Activated CD4-positive, alpha-beta T cell treated with anti-CD3 and anti-CD28 coated beads, Interleukin-2, amount 50 U/mL, for 4 hours (primary cell): ENCODE measurements at regions not wholly inside any gene's neighbourhood (a gene's known extent, or its start where the extent isn't known, plus 50 kb on each side); places are given as distances from the start of the nearest gene placed in this dataset.
A peak's percentile ranks its signal among the peaks of the same experiment; 100 is the strongest.

Experiments
- DNase-seq, 2 experiments: peaks; one replicate each; pipeline ENCODE4 v3.0.0-alpha.2; 2020

DNA sequence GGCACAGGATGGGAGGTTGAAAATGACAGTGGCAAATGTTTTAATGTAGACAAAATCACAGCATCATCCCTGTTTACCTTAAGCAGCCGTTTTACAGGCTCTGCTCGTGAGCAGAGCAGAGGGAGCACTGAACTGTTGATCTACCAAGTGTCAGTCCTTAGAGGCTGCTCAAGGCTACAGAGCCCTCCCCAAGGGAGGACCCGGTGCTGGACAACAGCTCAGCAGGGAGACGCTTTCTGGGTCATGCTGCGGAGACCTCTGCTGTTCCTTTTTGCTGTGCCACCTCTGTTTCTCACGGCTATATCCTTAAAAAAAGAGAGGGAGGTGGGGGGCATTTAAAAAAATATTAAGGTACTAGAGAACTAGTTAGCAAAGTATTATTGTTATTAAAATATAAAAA lies 400.2 kb downstream of the GABRB3 start:
- no peak for DNase-seq

DNA sequence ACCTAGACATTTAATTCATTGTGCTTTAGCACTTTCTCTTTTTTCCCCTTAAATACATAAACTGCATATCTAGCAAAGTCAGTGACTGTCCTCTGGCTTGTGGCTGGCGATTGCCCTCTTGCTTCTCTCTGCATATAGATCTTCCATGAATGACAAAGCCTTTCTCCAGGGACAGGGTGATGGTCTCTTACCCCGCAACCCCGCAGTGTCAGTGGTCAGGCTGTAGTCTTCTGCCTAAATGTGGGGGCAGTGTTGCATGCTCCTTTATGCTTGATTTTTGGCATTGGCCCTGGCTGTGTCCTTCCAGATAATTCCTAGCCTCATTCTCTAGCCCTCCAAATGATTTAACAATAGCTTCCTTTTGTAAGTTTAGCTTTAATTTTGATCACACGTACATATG lies 407.8 kb downstream of the GABRB3 start:
- DNase-seq, result no peak

DNA sequence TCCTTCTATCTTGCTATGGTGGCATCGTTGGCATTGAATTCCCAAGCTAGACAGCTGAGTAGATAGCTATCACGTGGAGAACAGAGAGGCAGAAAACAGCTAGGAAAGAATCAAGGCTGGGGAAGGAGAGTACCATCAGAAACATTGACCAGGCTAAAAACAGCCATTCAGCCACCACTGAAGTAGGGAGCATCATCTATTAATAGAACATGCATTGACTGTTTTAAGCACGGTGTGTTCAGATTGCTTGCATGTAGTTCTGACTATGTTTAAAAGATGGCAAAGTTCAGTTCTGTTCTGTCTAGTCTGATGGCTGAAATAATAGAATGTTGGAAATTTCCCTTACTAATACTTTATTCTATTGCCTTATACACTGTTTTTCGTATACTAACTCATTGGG lies 413.0 kb downstream of the GABRB3 start:
- DNase-seq, result no peak

DNA sequence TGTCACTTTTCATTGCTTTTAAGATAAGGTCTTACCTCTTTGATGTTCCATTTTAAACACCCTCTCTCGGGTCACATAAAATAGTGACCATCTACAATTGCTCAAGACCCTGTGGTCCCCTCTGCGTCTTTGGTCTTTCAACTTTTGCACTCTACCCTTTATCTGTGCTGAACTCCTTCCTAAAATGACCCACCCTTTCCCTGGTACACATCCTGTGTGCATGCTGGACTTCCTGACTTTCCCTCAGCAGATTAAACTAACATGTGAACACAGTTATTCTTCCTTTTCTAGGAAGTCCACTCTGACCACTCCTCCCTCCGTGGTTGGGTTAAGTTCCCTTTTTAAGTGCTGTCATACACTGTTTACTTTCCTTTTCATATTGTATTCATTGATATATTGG lies 414.2 kb downstream of the GABRB3 start:
- DNase-seq, result no peak

DNA sequence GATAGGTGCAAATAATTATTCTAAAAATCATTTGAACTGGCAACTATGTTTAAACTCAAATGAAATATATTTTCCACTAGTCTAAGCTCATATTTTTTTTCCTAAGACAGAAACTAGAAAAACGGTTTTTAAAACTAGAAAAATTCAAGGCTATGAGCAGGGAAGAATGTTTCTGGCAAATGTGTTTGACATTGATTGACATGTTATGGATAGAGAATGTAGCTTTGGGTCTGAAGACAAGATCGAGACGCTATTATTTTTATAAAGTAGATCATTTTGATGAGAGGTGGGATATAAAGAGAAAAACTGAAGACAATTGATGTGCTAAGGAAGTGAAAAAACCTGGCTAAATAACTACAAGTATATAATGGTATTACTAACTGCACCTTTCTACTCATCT lies 415.2 kb downstream of the GABRB3 start:
- DNase-seq, result no peak

DNA sequence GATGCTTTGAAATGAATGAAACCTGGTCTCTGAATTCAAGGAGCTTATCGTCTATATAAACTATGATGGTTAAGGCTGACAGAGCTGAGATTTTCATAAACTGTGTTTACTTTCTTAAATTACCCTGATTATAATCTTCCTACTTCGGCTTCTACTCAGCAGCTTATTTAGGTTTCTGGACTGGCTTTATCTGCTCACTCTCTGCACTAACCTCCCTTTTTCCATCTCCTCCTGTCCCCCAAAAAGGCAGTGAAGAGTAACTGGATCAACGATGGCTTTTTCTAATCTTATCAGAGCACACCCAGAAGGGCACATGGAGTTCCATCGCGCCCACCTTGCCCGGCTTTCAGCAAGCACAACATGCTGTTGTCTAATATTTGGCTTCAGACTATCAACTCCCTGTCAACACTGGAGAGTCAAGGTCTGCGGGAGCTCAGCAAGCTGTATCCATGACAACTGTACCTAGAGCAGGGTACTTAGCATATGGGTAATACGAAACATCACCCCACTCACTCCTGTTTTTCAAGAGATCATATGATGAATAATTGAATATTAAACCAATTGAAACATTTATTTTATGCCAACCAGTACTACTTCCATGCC lies 417.3 kb downstream of the GABRB3 start:
- no peak for DNase-seq

DNA sequence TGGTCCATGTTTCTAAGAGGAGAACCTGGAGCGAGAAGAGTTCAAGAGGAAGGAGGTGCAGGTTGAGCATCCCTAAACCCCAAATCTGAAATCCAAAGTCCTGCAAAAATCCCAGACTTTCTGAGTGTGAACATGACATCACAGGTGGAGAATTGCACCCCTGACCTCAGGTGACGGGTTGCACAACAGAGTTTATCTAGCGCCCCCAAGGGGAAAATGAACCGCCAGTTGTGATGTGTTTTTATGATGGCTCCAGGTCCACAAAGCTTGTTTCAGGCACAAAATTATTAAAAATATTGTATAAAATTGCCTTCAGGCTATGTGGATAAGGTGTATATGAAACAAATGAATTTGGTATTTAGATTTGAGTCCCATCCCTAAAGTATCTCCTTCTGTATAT lies 420.0 kb downstream of the GABRB3 start:
- DNase-seq, result no peak

DNA sequence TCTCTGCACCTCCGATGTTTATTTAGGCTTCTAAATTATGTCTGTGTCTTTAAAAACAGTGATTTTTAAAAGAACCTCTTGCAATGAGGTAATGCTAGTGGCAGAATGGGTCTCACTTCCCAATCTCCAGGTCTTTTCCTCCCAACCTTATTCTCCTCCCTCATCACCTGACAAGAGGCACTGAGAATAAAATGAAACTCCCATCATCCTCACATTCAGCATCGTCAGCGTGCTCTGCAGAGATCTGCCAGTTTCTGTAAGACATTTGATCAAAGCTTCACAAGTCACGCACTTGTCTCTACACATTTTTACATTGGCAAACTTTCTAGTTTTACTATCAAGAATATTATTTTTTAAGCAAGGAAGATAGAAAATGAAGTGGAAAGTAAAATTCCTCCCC lies 420.5 kb downstream of the GABRB3 start:
- DNase-seq, result no peak

DNA sequence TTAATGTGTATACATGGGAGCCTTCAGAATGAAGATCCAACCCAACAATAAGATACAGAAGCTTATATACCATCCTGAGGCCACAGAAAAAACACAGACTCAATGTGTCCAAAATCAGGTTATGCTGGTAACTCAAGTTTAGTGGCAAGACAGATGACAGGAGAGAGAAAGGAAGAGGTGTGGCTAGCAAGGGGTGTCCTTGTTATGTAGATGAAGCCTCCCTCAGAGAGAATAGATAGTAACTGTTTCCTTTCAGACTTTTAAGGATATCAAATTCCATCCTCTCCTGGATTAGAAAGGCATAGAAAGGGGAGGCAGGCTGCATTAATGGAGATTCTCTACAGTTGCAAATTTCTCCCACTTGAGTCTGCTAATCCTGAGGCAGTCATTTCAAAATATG lies 447.4 kb downstream of the GABRB3 start:
- no peak for DNase-seq

DNA sequence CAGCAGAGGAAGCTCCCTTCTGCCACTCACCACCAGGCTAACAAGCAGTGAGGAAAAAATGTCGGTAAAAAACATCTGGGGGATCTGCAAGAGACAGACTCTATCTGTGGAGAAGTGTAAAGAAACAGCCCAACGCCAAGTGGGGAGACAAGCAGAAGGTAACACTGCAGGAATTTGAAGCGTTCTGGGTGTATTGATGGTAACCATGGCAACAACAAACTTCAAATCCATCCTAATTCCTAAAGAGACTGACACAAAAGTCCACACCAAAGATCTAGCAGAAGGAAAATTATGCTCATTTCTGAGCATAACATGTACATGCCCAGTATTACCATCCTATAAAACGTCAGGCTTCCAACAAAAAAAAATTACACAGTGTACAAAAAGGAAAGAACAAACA lies 449.3 kb downstream of the GABRB3 start:
- no peak for DNase-seq

DNA sequence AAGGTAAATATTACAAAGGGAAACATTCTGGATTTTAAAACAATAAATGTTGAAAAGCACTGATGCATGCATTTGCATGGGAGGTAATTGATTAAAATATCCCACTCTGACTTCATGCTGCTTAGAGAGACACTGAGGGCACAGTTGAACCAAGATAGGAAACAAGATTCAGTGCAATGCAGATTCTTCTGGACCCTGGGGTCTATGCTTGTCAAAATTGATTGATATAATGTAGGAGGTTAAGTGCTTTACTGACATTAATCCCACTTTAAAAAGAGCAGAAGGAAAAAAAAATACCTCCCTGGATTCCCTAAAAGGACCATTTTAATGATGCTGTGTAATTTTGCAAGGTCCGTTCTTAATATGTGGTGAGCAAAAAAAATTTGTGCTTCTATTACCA lies 454.2 kb downstream of the GABRB3 start:
- no peak for DNase-seq

DNA sequence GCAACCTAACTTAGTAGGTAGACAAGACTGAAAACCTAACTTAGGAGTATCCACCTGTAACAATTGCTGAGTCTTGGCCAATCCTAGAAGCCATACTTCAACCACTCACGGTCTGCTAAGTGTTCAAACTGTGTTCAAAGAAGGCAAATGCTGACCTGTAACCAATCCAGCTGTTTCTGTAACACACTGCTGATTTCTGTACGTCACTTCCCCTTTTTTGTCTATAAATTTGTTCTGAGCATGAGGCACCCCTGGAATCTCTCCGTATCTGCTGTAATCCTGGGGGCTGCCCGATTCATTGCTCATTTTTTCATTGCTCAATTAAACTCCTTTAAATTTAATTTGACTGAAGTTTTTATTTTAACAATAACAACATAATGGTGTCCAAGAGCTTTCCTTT lies 451.4 kb upstream of the ATP10A start:
- DNase-seq, result no peak

DNA sequence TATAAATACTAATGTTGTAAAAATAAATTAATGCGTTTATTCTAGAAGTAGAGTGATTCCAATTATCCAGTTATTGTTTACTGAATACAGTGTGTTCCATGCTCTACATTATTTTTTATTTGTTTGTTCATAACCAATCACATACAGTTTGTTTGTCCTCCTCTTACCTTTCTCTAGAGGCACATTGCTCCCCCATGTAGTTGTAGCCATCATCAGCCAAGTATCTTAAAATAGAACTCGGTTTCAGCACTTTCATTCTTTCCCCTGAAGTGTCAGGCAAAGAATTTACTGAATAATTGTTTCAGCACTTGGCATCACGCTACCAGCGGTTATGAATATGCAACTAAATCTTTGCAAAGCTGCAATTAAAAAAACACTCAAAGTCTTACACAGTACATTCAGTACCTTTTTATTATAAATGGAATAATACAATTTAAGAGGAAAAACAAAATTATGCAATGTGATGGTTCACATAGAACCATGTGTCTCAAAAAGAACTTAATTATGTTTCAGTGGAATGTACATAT lies 448.6 kb upstream of the ATP10A start:
- DNase-seq, result no peak

DNA sequence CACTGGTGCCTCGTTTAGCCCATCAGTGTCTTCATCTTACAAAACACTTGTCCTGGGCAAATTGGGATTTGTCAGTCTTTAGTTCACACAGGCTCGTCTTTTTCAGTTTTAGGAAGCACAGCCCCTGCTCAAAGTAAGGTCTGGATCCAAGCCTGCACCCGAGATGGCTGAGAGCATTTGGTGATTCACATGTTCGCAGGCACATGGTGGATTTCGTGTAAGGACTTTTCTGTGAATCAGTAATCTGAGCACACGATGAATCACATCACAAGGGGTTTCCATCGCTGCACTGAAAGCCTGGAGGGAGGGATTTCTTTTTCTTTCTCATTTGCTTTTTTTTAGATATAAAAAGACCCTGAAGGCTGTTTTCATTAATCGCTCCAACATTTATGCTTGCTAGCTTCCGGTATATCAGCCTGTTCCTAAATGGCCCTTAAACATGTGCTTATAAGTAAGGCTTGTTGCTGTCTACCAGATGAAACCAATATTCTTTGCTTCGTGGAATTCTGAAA lies 435.6 kb upstream of the ATP10A start:
- DNase-seq, result no peak

DNA sequence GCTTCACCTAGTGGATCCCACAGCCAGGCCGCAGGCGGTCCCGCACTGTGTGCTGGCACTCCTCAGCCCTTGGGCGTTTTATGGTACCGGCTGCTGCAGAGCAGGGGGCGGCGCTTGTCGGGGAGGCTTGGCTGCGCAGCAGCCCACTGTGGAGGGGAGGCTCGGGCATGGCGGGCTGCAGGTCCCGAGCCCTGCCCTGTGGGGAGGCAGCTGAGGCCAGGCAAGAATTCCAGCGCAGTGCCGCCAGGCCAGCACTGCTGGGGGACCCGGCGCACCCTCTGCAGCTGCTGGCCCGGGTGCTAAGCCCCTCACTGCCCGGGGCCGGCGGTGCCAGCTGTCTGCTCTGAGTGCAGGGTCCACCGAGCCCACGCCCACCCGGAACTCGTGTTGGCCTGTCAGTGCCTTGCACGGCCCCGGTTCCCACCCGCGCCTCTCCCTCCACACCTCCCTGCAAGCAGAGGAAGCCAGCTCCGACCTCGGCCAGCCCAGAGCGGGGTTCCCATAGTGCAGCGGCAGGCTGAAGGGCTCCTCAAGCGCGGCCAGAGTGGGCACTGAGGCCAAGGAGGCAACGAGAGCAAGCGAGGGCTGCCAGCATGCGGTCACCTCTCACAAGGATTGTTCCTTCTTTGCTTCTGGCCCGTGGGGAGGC lies 435.0 kb upstream of the ATP10A start:
- DNase-seq, result no peak

DNA sequence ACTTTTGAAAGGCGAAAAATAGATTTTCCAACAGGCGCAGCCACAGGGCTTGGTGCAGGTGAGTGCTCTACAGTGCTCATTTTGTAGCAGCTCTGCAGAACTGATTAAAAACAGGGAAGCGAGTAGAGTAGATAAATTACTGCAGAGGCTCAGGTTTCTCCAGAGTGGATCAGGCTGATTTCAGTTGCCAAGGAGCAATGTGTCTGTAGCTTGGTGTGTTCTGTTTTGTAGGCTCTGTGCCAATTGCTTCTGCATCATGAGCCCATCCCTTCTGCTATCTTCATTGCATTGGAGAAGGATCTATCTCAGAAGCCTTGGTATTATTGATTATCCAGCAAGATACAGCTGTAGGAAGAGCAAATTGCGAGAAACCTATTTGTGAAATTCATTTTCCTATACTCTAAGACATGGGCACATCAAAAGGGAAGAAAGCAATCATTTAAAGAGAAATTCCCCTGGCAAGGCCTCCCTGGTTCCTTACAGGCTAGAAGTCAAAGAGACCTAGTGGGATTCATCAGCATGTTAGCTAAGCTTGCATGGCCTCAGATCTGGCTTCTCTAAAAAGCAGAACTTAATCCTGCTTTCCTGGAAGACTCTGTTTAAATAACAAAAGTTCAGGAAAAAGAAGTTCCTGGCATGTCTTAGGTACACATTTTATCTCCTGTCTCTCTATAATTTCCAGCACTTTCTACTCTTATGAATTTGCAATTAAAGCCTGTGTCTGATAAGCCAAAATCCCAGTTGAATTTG lies 432.4 kb upstream of the ATP10A start:
- DNase-seq, result no peak

DNA sequence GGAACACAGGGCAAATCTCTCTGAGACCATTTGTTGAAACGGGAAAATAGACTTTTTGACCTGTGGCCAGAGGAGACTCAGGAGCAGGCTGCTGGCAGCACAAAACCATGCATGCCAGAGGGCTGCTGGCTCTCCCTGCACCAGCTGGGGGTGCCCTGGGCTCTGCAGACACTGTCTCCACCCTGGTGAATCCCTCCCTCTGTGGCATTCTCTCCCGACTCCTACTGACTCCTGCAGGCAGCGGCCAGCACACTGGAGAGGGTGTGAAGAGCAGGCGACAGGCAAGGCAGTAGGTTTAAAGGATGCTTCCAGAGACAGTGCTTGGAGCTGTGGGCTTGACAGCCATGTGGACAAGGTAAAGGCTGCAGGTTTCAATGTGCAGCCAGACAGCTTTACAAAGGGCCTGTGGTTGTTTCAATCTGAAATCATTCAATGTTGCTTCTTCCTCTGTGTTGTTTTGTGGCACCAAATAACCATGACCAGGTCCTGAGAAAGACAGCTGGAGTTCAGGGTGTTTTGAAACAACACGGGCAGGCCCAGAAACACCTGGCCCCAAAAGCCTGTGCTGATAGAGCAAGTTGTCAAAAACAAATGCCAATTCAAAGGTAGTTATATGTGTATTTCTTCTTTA lies 431.0 kb upstream of the ATP10A start:
- DNase-seq, result no peak

DNA sequence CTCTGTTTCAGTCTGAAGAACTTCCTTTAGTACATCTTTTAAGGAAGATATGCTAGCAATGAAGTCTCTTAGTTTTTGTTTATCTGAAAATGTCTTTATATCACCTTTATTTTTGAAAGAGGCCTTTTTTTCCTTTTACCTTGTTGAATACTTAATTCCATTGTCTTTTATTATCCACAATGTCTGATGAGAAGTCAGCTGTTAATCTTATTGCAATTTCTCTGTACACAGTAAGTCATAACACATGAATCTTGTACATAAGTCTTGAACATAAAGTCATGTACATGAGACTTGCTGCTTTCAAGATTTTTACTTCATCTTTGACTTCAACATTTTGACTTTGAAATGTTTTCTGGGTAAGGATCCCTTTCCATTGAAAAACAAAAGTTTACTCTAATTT lies 424.3 kb upstream of the ATP10A start:
- no peak for DNase-seq

DNA sequence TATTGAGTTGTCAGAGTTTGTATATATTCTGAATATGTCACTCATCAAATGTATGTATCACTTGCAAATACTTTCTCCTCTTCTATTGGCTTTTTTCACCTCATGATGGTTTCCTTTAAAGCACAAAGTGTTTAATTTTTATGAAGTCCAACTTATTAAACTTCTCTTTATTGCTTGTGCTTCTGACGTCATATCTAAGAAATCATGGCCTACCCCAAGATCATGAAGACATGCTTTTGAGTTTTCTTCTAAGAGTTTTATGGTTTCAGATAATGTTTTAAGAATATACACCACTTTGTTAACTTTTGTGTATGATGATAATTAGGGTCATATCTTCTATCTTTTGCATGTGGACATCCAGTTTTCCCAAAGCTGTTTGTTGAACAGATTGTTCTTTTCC lies 417.2 kb upstream of the ATP10A start:
- DNase-seq, result no peak

DNA sequence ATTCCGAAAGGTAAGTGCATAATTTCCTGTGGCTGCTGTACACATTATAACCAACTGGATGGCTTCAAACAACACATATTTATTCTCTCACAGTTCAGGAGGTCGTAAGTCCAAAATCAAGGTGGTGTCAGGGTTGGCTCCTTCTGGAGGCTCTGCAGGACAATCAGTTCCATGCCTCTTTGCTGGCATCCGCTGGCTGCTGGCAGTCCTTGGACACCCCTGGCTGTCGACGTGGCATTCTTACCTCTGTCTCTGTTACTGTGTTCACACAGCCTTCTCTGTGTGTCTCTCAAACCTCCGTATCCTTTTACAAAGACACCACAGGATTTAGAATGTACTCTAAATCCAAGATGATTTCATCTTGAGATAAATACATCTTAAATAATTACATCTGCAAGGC lies 398.8 kb upstream of the ATP10A start:
- no peak for DNase-seq

DNA sequence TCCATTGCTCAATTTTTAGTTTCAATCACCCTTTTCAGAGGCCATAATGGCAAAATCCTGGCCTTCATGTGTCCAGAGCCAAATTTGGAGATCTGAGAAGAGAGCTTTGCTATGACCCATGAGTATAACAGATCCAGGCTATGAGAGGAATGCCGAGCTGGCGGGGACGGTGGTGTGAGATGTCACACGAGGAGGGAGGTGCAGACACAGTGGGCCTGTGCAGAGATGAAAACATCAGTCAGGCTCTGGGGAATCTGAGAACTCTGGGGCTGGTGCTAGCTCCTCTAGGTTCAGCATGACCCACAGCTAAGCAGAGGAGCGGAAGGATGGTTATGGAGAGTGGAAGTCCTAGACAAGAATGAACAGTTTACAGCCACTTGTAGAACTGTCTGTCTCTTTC lies 398.3 kb upstream of the ATP10A start:
- DNase-seq, result no peak

DNA sequence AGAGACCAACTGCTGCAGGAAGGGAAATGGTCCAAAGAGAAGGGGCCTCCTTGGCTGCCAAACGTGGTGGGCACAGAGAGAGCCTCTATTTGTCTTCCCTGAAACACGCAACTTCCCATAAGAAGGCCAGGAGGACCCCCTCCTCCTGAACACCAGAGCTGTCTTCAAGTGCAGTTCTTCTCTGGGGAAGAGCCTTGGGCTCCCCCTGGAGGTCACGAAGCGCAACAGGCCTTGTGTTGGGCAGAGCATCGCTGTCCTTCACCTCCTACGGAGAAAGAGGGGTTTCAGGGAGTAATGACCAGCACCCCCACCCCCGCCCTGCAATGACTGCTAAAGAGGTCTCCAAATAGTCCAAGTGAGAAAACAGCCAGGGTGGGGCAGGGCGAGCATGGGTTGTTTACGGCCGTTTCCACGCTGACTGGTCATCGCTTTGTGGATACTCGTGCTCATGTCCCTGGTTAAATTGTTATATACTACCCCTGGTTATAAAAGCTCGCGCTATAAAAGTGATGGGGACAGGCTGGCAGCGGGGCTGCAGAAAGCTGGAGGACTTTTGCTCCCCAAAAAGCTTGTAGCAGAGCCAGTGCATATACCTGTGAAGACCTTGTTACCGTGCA lies 397.5 kb upstream of the ATP10A start:
- peak in 1 of 2 experiments; percentile 3 for DNase-seq

DNA sequence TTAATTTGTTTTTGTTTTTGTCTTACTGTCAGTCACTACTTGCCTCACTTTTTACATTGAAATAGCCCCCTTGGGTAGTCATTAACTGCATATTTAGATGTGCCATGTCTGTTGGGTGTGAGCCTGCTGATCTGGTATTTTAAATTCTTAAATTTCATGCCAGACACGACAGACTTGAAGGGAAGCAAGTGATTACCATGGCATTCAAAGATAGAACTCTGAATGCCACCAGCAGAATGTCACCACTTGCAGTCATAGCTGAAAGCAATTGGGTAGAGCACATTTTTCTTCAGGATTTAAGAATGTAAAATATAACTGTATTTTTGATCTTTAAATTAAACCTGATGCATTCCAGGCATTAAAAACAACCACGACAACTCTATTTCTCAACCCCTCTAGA lies 396.5 kb upstream of the ATP10A start:
- DNase-seq, result no peak
